GM21528 (cell line): ENCODE measurements at regions not wholly inside any gene's neighbourhood (a gene's known extent, or its start where the extent isn't known, plus 50 kb on each side); places are given as distances from the start of the nearest gene placed in this dataset.

Experiments used
- ATAC-seq: cut with Tn5 transposase; IDR thresholded peaks from one replicate; pipeline ENCODE4 v1.9.1; 2021; ENCODE audit warnings: mild to moderate bottlenecking, moderate library complexity; ENCODE audit not compliant: unreplicated experiment, low FRiP score

GRCh38 chr4:34676400-34676799, 1567.9 kb downstream of the ARAP2 start:
- ATAC-seq, result no peak

DNA sequence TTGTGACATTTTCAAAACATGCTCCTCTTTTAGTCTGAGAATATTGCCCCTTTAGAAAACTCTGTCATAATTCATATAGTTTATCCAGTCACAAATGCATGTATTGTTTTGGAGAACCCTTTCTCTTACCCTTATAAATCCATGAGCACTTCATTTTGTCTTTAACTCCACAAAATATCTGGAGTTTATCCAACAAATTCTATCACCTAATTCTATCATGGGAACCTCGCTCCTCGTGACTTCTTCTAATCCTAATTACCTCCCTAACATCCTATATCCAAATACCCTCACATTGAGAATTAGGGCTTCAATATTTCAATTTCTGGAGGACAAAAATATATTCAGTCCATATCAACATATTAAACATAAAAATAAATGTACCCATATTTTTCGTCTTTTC, 1565.9 kb downstream of the ARAP2 start:
- no peak for ATAC-seq

- ATAC-seq, result no peak
Measured at GRCh38 chr4:34679228-34679627, 1565.1 kb downstream of the ARAP2 start.

- no peak for ATAC-seq
Measured at GRCh38 chr4:34709564-34709963, 1534.8 kb downstream of the ARAP2 start.

DNA sequence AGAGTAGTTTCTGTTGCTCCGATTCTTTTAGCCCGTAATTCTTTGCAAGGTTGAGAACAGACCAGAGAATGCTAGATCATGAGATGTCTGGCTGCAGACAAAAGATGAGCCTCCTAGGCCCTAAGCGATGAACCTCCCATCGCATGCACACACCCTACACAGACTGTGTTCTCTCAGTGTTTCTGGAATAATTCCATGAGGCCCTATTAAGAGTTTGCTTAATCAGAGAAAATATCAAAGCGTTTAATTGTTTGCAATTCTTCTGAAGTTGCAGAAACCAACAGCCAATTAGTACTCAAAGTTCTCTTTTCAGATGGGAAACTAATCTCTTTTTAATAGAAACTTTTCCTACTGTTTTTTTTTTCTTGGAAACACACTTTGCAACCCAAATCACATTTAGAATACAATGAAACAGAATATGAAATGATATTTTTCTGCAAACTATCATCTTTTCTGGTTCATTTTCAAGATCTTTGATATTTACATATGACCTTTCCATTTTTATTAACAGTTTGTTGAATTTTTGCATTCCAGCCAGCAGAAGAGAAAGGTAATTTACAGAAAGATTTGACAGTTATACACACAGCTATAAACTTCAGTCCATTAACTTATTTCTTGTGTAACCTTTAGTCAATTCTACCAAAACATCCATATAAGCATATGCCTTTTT, 1525.6 kb downstream of the ARAP2 start:
- ATAC-seq, result no peak

DNA sequence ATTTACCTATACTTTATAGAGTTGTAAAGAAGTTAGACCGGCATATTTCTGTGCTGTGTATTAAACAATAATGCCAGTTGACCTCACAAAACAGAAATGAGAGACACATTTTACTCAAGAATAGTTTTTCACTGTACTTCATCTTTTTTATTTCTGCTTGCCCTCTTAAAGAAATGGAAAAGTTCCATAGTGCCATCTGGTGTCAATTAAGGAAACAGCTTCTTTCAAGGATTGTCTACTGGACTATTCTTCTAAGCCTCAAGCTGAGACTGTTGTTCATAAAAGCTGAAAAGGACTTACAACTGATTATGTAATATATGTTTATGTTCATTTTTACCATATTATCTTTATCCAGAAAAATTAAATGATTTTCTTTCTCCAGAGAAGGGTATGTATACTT, 1523.7 kb downstream of the ARAP2 start:
- ATAC-seq, result no peak

DNA sequence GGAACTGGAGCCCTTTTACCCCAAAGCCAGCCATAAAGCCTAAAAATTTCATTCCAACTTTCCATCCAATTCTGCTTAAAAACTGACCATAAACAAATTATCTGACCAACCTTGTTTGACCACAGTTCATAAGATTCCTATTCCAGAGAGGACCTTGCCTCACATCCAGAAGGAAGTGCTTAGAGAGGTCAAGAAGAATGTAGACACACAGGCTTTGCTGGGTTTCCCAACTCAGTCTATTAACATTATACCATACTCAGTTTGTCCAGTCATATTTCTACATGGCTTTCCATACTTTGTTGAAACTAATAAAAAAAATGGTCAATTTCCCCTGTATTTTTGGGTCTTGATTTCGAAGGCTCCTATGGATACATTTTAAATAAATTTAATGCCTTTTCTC, 1522.5 kb downstream of the ARAP2 start:
- ATAC-seq, result no peak

DNA sequence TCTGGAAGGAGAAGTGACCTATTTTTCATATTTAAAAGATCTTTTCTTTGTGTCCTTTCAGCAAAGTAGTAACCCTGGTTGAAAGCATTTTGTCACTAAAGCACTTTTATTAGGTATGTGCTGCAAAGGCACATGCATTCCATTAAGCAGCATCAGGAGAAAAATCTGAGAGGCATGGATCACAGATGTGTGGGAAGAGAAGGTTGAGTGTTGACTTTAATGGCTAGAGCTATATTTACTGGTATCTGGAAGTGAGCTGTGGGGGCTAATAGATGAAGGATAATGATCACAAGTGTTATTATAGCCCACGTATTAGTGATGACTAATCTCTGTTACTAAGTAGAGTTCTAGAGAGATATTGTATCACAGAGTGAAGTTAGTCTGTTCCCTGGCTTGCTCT, 1520.7 kb downstream of the ARAP2 start:
- ATAC-seq, result no peak

DNA sequence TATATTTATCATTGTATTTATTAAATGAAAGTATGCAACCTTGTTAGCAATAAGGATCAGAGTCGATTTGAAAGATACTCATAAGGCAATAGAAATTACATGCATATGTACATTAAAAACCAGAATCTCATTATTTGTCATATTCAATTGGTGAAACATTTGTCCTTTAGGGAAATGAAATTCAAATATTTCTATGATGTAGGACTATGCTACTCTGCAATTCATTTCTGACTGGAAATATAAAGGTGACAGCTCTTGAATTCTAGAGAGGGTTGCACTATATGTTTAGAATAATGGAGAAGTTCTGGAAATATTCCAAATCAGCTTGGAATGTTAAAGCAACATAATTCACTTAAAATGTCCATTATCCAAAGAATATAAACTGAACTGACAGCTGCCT, 1519.8 kb downstream of the ARAP2 start:
- ATAC-seq, result no peak

- no peak for ATAC-seq
Measured at GRCh38 chr4:34731070-34731469, 1513.2 kb downstream of the ARAP2 start.

DNA sequence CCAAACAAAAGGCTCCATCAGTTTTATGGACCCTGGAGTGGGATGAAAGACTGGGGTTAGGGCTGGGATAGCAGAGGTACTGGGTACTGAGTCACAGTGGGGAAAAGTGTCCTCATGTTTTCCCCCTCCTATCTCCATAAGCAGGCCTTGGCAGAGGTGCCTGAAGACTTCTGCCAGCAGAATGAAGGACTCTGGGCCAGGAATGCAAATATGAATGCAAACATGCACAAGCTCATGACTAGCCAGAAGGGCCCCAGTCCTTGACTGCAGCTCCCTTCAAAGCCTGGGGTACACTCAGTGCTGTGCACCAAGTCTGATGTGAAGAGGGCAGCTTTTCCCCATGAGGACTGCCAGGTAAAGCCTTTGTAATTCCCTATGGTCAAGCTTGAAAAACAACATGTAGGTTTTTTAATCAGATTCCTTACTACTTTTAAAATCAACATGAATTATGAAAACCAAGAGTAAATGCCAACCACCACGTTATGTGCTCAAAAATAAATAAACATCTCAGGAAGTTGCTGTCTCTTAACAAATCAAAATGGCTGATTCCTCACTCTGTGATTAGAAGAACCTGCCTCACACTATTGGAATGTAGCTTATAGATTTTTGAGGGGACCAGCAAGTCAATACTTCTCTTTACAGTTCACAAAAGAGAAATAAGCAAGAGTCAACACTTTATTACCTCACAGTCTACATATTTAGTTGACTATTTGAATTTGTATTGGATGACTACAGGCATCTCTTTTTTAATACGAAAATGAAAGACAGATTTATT, 1512.0 kb downstream of the ARAP2 start:
- no peak for ATAC-seq

DNA sequence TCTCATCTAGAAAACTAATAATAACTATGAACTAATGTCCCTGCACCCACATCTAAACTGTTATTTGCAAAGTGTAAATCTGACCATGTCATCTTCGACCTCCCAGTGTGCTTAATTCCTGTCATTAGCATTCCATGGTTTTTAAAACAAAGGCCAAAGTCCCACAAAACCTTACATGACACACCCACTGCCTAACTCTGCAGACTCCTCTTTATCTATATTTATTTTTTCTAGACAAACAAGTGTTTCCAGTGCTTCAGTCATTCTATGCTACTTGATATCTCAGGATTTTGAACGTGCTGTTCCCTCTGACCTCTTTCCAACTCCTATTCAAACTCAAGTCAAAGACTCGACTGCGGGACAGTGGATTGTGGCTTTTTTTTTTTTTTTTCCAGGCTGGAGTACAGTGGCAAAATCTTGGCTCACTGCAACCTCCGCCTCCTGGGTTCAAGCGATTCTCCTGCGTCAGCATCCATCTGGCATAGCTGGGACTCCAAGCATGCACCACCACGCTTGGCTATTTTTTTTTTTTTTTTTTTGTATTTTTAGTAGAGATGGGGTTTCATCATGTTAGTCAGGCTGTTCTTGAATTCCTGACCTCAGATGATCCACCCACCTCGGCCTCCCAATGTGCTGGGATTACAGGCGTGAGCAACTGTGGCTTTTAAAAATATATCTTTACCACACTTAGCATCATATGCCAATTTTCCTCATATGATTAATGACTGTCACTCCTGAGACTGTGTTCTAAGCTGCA, 1511.0 kb downstream of the ARAP2 start:
- ATAC-seq, result no peak

DNA sequence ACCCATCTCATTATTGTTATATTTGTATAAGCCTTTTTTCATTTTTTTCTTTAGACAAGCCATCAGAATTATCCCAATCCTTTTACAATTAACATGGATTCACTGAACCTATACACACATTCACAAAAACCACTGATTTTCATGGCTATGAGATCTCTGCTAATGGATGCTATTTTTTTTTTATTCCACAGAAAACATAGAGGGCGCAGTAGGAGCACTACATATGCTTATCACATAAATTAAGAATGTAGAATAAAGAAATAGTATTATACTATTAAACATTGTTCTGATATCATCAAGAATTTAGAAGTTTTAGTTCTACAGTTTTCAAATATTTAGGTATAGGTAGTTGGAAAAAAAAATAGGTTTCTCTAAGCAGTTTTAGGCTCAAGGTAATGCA, 1477.4 kb downstream of the ARAP2 start:
- no peak for ATAC-seq

GRCh38 chr4:34767407-34767806, 1476.9 kb downstream of the ARAP2 start:
- ATAC-seq, result no peak

- no peak for ATAC-seq
Measured at GRCh38 chr4:34771632-34772031, 1472.7 kb downstream of the ARAP2 start.

GRCh38 chr4:34790131-34790530, 1454.2 kb downstream of the ARAP2 start:
- ATAC-seq, result no peak

DNA sequence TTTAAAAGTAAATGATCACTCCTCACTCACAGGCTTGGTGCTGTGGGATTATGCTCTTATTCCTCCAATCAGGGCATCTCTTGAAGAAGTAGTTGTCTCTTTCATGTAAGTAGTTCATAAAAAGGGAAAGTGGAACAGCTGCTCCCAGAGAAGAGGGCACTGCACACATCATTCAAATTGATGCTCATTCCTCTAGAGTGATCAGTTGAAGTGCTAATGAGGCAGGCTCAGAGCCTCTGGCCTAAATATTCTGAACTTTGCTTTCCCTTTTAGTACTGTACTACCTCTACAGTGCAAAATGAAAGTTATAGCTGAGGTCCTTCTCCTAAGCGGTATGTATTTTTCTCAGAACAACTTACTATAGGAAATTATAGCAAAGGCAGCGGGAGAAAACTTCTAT, 1453.1 kb downstream of the ARAP2 start:
- ATAC-seq, result no peak

GRCh38 chr4:34800953-34801352, 1443.4 kb downstream of the ARAP2 start:
- no peak for ATAC-seq

DNA sequence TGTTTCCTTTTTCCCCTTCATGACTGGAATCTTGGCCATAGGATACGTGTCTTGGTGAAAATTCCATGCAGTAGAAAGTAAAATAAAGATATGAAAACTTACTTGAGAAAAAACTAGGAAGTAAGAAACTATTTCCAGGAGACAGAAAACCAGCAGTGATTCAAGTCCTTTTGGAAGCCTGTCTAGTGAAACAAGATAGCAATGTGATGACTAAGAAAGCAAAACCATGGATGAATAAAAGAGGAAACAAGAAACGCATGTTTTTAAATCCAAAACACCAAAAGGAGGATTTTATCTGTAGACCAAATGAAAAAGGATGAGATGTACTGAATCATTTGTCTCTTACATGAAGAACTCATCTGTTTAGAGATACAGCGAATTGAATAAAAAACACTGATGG, 1430.0 kb downstream of the ARAP2 start:
- no peak for ATAC-seq

DNA sequence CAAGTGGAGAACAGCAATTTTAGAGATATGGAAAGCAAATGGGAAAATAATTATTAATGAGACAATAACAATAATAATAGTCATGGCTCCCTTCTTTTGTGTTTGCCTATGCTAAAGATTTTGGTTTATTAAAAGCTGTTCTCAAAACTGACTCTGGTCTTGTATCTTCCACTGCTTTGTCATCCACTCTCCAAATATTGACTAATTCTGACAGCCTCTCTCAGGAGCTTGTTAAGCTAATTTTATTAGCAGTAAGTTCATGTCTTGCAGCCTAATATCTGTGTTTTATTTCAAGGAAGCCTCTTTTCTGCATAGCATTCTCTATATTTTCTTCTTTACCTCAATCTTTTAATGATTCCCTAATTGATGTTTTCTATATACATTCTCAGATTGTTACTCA, 1419.8 kb downstream of the ARAP2 start:
- no peak for ATAC-seq

DNA sequence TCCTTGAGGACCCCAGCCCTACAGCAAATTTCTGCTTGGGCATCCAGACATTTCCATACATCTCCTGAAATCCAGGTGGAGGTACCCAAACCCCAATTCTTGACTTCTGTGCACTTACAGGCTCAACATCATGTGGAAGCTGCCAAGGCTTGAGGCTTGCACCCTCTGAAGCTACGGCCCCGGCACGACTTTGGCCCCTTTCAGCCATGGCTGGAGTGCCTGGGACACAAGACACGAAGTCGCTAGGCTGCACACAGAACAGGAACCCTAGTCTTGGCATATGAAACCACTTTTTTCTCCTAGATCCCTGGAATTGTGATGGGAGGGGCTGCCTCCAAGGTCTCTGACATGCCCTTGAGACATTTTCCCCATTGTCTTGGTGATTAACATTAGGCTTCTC, 1417.7 kb downstream of the ARAP2 start:
- no peak for ATAC-seq

- ATAC-seq, result no peak
Measured at GRCh38 chr4:34845926-34846325, 1398.4 kb downstream of the ARAP2 start.
